ENCODE measurements at regions not wholly inside any gene's neighbourhood (a gene's known extent, or its start where the extent isn't known, plus 50 kb on each side); places are given as distances from the start of the nearest gene placed in this dataset.
"Not testable (repeated sequence)": the region's sequence is repeated elsewhere in the genome, so short reads cannot be mapped to it uniquely, and the experiment has no call there.

DNA sequence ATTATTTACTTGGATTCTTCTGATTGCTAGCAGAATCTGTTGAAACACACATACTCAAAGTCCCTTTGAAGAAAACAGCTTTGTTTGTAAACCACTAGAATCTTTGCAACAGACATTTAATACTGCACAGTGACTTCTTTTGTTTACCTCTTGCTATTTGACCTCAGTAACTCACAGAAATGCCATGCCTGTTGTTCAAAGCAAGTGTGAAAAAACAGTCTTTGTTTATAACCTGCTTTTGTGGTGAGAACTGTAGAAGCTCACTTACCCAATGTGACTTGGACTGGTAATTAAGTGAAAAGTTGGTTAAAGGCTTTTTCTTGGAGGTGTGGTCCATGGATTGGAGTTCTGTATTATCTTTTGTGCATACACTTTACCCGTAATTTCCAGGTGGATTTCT is 55.7 kb upstream of the ARL17B start:
- POLR2A ChIA-PET, CTCF ChIA-PET: not testable (repeated sequence)

GRCh38 chr17:46414559-46414958 is 53.0 kb upstream of the ARL17B start:
- H3K4me1 Mint-ChIP-seq; CTCF ChIA-PET; H3K27ac Mint-ChIP-seq; H3K9me3 Mint-ChIP-seq; H3K36me3 Mint-ChIP-seq; POLR2A ChIA-PET; DNase-seq (ENCODE audit: low spot score); H3K4me3 Mint-ChIP-seq; H3K27me3 Mint-ChIP-seq (ENCODE audit: low read depth); ATAC-seq: not testable (repeated sequence)

More for the DNA sequence above, 55.7 kb upstream of the ARL17B start:
- not testable (repeated sequence) for H3K9me3 Mint-ChIP-seq; H3K36me3 Mint-ChIP-seq; H3K27me3 Mint-ChIP-seq (ENCODE audit: low read depth); H3K27ac Mint-ChIP-seq; DNase-seq (ENCODE audit: low spot score); H3K4me1 Mint-ChIP-seq; ATAC-seq; H3K4me3 Mint-ChIP-seq

DNA sequence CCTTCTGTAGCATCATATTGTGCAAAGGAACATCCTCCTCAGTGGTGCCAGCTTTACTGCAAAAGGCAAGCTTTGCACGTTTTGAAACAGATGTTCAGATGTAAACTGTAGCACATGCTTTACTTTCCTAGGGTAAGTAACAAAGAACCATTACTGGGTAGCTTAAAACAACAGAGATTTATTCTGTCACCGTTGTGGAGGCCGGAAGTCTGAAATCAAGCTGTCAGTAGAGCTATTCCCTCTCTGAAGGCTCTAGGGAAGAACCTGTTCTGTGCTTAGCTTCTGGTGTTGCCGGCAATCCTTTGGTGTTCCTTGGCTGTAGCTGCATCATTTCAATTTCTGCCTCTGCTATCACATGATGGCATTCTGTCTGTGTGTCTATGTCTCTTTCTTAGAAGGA is 50.6 kb upstream of the ARL17B start:
- DNase-seq (ENCODE audit: low spot score); H3K9me3 Mint-ChIP-seq; CTCF ChIA-PET; H3K27ac Mint-ChIP-seq; ATAC-seq; H3K36me3 Mint-ChIP-seq; H3K4me1 Mint-ChIP-seq; H3K27me3 Mint-ChIP-seq (ENCODE audit: low read depth); POLR2A ChIA-PET; H3K4me3 Mint-ChIP-seq: not testable (repeated sequence)

GRCh38 chr17:46411172-46411852 is 49.7 kb upstream of the ARL17B start:
- CTCF ChIA-PET, POLR2A ChIA-PET: not testable (repeated sequence)

More at GRCh38 chr17:46411172-46411852, 49.7 kb upstream of the ARL17B start:
- not testable (repeated sequence) for DNase-seq (ENCODE audit: low spot score); H3K4me1 Mint-ChIP-seq; H3K27me3 Mint-ChIP-seq (ENCODE audit: low read depth); H3K27ac Mint-ChIP-seq; H3K4me3 Mint-ChIP-seq; H3K36me3 Mint-ChIP-seq; ATAC-seq; H3K9me3 Mint-ChIP-seq

Data from WTC11 (cell line).